ENCODE measurements at regions not wholly inside any gene's neighbourhood (a gene's known extent, or its start where the extent isn't known, plus 50 kb on each side); places are given as distances from the start of the nearest gene placed in this dataset.

- H3K9me3 ChIP-seq (ENCODE audit: control insufficient read depth, low read length): no peaks in the 10 kb centered on the region
- H3K18ac ChIP-seq (ENCODE audit: low read depth in 1 of 2, low read length in 2 of 2): no peak overlapping the region
- peaks cover 9% of the 10 kb centered on the region for H3K4me1 ChIP-seq (ENCODE audit: control insufficient read depth, insufficient read depth, low read depth, low read length)
- H3K4me3 ChIP-seq (ENCODE audit: insufficient read depth in 1 of 2, low read depth in 1 of 2, low read length in 2 of 2): no peak overlapping the region
- 92% methylated on average over 1 of the region's 1 CpG for WGBS
- no peak for DNase-seq
- no peak overlapping the region for H3K23ac ChIP-seq (ENCODE audit: low read length in 2 of 2)
- no peak overlapping the region for H2AK5ac ChIP-seq (ENCODE audit: low read length, severe bottlenecking)
- no peak overlapping the region for H3K9ac ChIP-seq (ENCODE audit: low read length)
- no peak overlapping the region for H4K91ac ChIP-seq (ENCODE audit: low read length)
- H3K4ac ChIP-seq (ENCODE audit: low read depth in 1 of 2, low read length in 2 of 2): no peak overlapping the region
- no peak overlapping the region for H2AFZ ChIP-seq (ENCODE audit: low read depth, low read length)
- peak overlapping the region in 1 of 2 experiments; percentile 58 for H3K14ac ChIP-seq (ENCODE audit: low read length in 2 of 2)
- no peak overlapping the region for H4K8ac ChIP-seq (ENCODE audit: low read length)
- no peak overlapping the region for H3K27ac ChIP-seq (ENCODE audit: low read length, poor library complexity, severe bottlenecking)
- no peak overlapping the region for H2BK5ac ChIP-seq (ENCODE audit: low read depth, low read length, poor library complexity, severe bottlenecking)
- H3K4me2 ChIP-seq (ENCODE audit: low read length, poor library complexity, severe bottlenecking): no peak overlapping the region
- H2BK12ac ChIP-seq (ENCODE audit: low read length in 2 of 2): no peak overlapping the region
- H2BK15ac ChIP-seq (ENCODE audit: low read depth, poor library complexity, severe bottlenecking): no peak overlapping the region
- peaks cover 0 to 85% of the 10 kb centered on the region in 2 experiments for H3K27me3 ChIP-seq (ENCODE audit: control insufficient read depth in 1 of 2, insufficient read depth in 1 of 2, low read length in 2 of 2)
- no peaks in the 10 kb centered on the region for H3K79me1 ChIP-seq (replicated peaks; ENCODE audit: low read length, poor library complexity, severe bottlenecking)
- no peak overlapping the region for H2BK120ac ChIP-seq (ENCODE audit: low read depth, low read length)
- no peaks in the 10 kb centered on the region for H3K36me3 ChIP-seq (ENCODE audit: control insufficient read depth in 1 of 2, insufficient read depth in 2 of 2, low read depth in 1 of 2, low read length in 2 of 2)
Measured at GRCh38 chr10:69741252-69741651, 60.5 kb upstream of the COL13A1 start.

GRCh38 chr10:69741671-69742355 lies 59.9 kb upstream of the COL13A1 start:
- no peak overlapping the region for H2BK12ac ChIP-seq (ENCODE audit: low read length in 2 of 2)
- H3K4me2 ChIP-seq (ENCODE audit: low read length, poor library complexity, severe bottlenecking): no peak overlapping the region
- H4K8ac ChIP-seq (ENCODE audit: low read length): no peak overlapping the region
- peaks cover 9% of the 10 kb centered on the region for H3K4me1 ChIP-seq (ENCODE audit: control insufficient read depth, insufficient read depth, low read depth, low read length)
- no peak overlapping the region for H2BK5ac ChIP-seq (ENCODE audit: low read depth, low read length, poor library complexity, severe bottlenecking)
- peaks cover 0 to 86% of the 10 kb centered on the region in 2 experiments for H3K27me3 ChIP-seq (ENCODE audit: control insufficient read depth in 1 of 2, insufficient read depth in 1 of 2, low read length in 2 of 2)
- H3K4ac ChIP-seq (ENCODE audit: low read depth in 1 of 2, low read length in 2 of 2): no peak overlapping the region
- H2AFZ ChIP-seq (ENCODE audit: low read depth, low read length): no peak overlapping the region
- no peak overlapping the region for H3K9ac ChIP-seq (ENCODE audit: low read length)
- no peak overlapping the region for H3K4me3 ChIP-seq (ENCODE audit: insufficient read depth in 1 of 2, low read depth in 1 of 2, low read length in 2 of 2)
- no peak overlapping the region for H3K27ac ChIP-seq (ENCODE audit: low read length, poor library complexity, severe bottlenecking)
- H2BK120ac ChIP-seq (ENCODE audit: low read depth, low read length): no peak overlapping the region
- no peak overlapping the region for H4K91ac ChIP-seq (ENCODE audit: low read length)
- no peaks in the 10 kb centered on the region for H3K79me1 ChIP-seq (replicated peaks; ENCODE audit: low read length, poor library complexity, severe bottlenecking)
- H3K18ac ChIP-seq (ENCODE audit: low read depth in 1 of 2, low read length in 2 of 2): no peak overlapping the region
- no peak overlapping the region for H3K23ac ChIP-seq (ENCODE audit: low read length in 2 of 2)
- H3K36me3 ChIP-seq (ENCODE audit: control insufficient read depth in 1 of 2, insufficient read depth in 2 of 2, low read depth in 1 of 2, low read length in 2 of 2): no peaks in the 10 kb centered on the region
- H3K9me3 ChIP-seq (ENCODE audit: control insufficient read depth, low read length): no peaks in the 10 kb centered on the region
- 79% methylated on average over 4 of the region's 5 CpGs for WGBS
- H2BK15ac ChIP-seq (ENCODE audit: low read depth, poor library complexity, severe bottlenecking): no peak overlapping the region
- no peak overlapping the region for H2AK5ac ChIP-seq (ENCODE audit: low read length, severe bottlenecking)
- no peak for DNase-seq
- H3K14ac ChIP-seq (ENCODE audit: low read length in 2 of 2): no peak overlapping the region

- Histone ChIP-seq H3K4me1 (ENCODE audit: control insufficient read depth, insufficient read depth, low read depth, low read length) (peaks cover 7% of the 10 kb centered on the region), H2AK5ac (ENCODE audit: low read length, severe bottlenecking) (no peak overlapping the region), H3K4ac (ENCODE audit: low read depth in 1 of 2, low read length in 2 of 2) (no peak overlapping the region), H3K4me2 (ENCODE audit: low read length, poor library complexity, severe bottlenecking) (no peak overlapping the region), H2BK12ac (ENCODE audit: low read length in 2 of 2) (no peak overlapping the region), H3K4me3 (ENCODE audit: insufficient read depth in 1 of 2, low read depth in 1 of 2, low read length in 2 of 2) (no peak overlapping the region), H2BK5ac (ENCODE audit: low read depth, low read length, poor library complexity, severe bottlenecking) (no peak overlapping the region), H2AFZ (ENCODE audit: low read depth, low read length) (no peak overlapping the region), H3K14ac (ENCODE audit: low read length in 2 of 2) (no peak overlapping the region), H3K27me3 (ENCODE audit: control insufficient read depth in 1 of 2, insufficient read depth in 1 of 2, low read length in 2 of 2) (peaks cover 0 to 87% of the 10 kb centered on the region in 2 experiments), H3K23ac (ENCODE audit: low read length in 2 of 2) (no peak overlapping the region), H2BK15ac (ENCODE audit: low read depth, poor library complexity, severe bottlenecking) (no peak overlapping the region), H4K8ac (ENCODE audit: low read length) (no peak overlapping the region), H3K36me3 (ENCODE audit: control insufficient read depth in 1 of 2, insufficient read depth in 2 of 2, low read depth in 1 of 2, low read length in 2 of 2) (no peaks in the 10 kb centered on the region), H4K91ac (ENCODE audit: low read length) (no peak overlapping the region), H3K18ac (ENCODE audit: low read depth in 1 of 2, low read length in 2 of 2) (no peak overlapping the region), H2BK120ac (ENCODE audit: low read depth, low read length) (no peak overlapping the region), H3K9ac (ENCODE audit: low read length) (no peak overlapping the region), H3K27ac (ENCODE audit: low read length, poor library complexity, severe bottlenecking) (no peak overlapping the region), H3K9me3 (ENCODE audit: control insufficient read depth, low read length) (no peaks in the 10 kb centered on the region), H3K79me1 (replicated peaks; ENCODE audit: low read length, poor library complexity, severe bottlenecking) (no peaks in the 10 kb centered on the region)
- DNase-seq: peak; percentile 30
- WGBS: 100% methylated on average over 1 of the region's 1 CpG
Measured at GRCh38 chr10:69742356-69742695, 59.4 kb upstream of the COL13A1 start.

GRCh38 chr10:69742928-69743602 lies 58.6 kb upstream of the COL13A1 start:
- Histone ChIP-seq H3K4me1 (ENCODE audit: control insufficient read depth, insufficient read depth, low read depth, low read length) (peaks cover 7% of the 10 kb centered on the region), H3K79me1 (replicated peaks; ENCODE audit: low read length, poor library complexity, severe bottlenecking) (no peaks in the 10 kb centered on the region), H3K27ac (ENCODE audit: low read length, poor library complexity, severe bottlenecking) (no peak overlapping the region), H2BK120ac (ENCODE audit: low read depth, low read length) (no peak overlapping the region), H2AK5ac (ENCODE audit: low read length, severe bottlenecking) (no peak overlapping the region), H2BK12ac (ENCODE audit: low read length in 2 of 2) (no peak overlapping the region), H3K14ac (ENCODE audit: low read length in 2 of 2) (no peak overlapping the region), H3K9ac (ENCODE audit: low read length) (no peak overlapping the region), H3K9me3 (ENCODE audit: control insufficient read depth, low read length) (no peaks in the 10 kb centered on the region), H3K18ac (ENCODE audit: low read depth in 1 of 2, low read length in 2 of 2) (no peak overlapping the region), H2BK15ac (ENCODE audit: low read depth, poor library complexity, severe bottlenecking) (no peak overlapping the region), H3K27me3 (ENCODE audit: control insufficient read depth in 1 of 2, insufficient read depth in 1 of 2, low read length in 2 of 2) (peaks cover 0 to 89% of the 10 kb centered on the region in 2 experiments), H4K91ac (ENCODE audit: low read length) (no peak overlapping the region), H3K4me2 (ENCODE audit: low read length, poor library complexity, severe bottlenecking) (no peak overlapping the region), H2BK5ac (ENCODE audit: low read depth, low read length, poor library complexity, severe bottlenecking) (no peak overlapping the region), H3K23ac (ENCODE audit: low read length in 2 of 2) (no peak overlapping the region), H3K4me3 (ENCODE audit: insufficient read depth in 1 of 2, low read depth in 1 of 2, low read length in 2 of 2) (no peak overlapping the region), H4K8ac (ENCODE audit: low read length) (no peak overlapping the region), H3K4ac (ENCODE audit: low read depth in 1 of 2, low read length in 2 of 2) (no peak overlapping the region), H3K36me3 (ENCODE audit: control insufficient read depth in 1 of 2, insufficient read depth in 2 of 2, low read depth in 1 of 2, low read length in 2 of 2) (no peaks in the 10 kb centered on the region), H2AFZ (ENCODE audit: low read depth, low read length) (no peak overlapping the region)
- peak; percentile 49 for DNase-seq
- 50% methylated on average over 4 of the region's 6 CpGs for WGBS

Measured in mesenchymal stem cell (in vitro differentiated cells and primary cell).